ENCODE measurements at regions not wholly inside any gene's neighbourhood (a gene's known extent, or its start where the extent isn't known, plus 50 kb on each side); places are given as distances from the start of the nearest gene placed in this dataset.
"Not testable (repeated sequence)": the region's sequence is repeated elsewhere in the genome, so short reads cannot be mapped to it uniquely, and the experiment has no call there.

DNA sequence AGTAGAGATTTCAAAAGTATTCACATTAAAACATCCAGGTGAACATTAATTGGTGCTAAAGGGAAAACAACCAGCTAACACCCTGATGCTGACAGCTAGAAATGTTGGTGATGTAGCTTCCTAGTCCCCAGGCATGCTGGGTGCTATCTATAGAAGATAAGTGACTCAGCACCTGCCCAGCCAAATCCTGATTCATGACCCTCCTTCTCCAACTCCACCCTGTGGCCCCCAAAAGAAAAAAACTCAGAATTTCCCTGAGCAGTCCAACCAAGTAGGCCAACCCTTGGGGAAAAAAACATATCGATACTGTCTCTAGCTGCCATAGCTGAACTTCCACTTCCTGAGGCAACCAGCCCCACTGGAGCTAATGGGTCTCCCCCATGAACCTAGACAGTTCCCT lies 197.6 kb upstream of the KLF3 start:
- DNase-seq (ENCODE audit: low spot score) = no peak

DNA sequence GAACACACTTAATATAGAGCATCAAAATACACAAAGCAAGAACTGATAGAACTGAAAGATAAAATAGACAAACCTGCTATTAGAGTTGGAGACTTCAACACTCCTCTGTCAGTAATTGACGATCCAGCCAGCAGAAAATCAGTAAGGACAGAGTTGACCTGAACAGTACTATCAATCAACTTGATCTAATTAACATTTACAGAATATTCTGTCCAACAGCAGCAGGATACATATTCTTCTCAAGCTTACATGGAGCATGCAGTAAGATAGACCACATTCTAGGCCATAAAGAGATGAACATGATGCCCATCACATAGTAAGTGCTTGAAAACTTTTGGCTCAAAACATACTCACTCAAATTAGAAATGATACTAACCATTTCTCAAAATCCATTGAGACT lies 196.7 kb upstream of the KLF3 start:
- no peak for DNase-seq (ENCODE audit: low spot score)

DNA sequence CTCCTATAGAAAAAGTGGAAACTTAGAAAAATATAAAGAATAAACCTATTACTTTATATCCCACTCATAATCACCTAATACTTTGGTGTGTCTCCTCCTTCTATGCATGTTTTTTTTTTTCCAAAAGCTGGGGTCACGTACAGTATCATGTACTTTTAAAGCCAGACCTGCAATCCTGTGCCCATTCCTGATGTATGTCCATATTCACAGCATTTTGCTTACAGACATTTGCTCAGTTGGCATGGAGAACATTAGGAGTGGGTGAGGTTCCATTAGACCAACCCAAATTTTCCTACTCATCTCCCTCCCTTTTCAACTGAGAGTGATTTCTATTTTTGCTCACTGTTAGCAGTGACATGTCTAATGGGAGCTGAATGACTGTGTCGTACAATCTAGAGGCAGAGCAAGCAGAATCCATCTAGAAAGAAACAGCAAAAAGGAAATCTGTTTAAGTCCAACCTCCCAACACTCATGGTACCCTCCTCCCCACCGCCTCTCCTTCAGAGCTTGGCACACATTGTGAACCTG lies 195.6 kb upstream of the KLF3 start:
- no peak for DNase-seq (ENCODE audit: low spot score)

DNA sequence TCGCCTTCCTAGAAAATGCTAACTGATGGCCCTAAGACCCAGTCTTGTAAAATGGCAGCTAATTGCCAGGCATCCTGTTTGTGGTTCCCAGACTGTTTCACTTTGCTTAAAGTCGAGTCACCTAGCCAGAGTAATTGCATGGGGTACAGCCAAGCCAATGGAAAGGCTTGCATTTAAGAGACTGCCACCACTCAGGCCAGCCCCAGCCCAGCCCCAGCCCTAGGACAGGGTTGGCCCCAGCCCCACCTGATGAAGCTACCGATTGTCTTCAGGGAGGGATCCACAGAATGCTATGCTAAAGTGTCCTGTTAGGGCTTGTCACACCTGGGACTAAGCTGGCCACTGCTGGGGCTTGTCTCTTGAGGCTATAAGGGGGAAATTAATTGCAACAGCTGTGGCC lies 194.6 kb upstream of the KLF3 start:
- DNase-seq (ENCODE audit: low spot score) = no peak

DNA sequence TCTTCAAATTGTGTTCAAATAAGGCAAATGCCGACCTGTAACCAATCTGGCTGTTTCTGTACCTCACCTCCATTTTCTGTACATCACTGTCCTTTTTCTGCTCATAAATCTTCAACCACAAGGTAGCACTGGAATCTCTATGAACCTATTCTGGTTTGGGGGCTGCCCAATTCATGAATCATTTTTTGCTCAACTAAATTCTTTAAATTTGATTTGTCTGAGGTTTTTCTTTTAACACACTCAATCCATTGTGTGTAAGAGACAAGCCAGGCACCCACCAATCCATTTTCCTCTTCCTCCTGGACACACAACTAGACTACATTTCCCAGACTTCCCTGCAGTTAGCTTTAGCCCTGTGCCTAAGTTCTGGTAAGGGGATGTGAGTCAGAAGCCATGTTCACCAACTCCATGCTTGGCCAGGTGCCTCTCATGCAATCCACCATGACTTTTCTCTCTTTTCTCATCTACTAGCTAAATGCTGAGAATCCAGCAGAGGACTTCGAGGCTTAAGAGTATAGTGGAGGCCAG lies 193.2 kb upstream of the KLF3 start:
- no peak for DNase-seq (ENCODE audit: low spot score)

DNA sequence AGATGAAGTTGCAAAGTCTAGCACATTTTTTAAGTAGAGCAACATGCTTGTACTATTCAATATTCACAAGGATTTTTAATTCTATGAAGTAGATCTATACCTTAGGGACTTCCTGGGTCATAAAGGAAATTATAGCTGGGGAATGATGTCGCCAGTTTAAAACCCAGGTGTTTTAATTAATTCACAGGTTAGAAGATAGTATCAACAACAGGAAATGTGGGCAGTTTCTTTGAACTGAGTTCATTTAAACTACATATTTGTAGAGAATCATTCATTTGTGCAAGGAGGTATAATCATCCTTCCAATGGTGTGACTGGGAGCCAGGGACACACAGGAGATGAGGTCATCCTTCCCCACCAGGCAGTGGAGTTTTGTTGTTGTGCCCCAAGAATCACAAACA lies 181.3 kb upstream of the KLF3 start:
- DNase-seq (ENCODE audit: low spot score) = no peak

DNA sequence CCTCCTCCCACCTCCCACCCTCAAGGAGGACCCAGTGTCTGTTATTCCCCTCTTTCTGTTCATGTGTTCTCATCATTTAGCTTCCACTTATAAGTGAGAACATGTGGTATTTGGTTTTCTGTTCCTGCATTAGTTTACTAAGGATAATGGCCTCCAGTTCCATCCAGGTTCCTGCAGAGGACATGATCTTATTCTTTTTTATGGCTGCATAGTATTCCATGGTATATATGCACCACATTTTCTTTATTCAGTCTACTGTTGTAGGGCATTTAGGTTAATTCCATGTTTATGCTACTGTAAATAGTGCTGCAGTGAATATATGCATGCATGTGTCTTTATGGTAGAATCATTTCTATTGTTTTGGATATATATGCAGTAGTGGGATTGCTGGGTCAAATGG lies 180.4 kb upstream of the KLF3 start:
- not testable (repeated sequence) for DNase-seq (ENCODE audit: low spot score)

DNA sequence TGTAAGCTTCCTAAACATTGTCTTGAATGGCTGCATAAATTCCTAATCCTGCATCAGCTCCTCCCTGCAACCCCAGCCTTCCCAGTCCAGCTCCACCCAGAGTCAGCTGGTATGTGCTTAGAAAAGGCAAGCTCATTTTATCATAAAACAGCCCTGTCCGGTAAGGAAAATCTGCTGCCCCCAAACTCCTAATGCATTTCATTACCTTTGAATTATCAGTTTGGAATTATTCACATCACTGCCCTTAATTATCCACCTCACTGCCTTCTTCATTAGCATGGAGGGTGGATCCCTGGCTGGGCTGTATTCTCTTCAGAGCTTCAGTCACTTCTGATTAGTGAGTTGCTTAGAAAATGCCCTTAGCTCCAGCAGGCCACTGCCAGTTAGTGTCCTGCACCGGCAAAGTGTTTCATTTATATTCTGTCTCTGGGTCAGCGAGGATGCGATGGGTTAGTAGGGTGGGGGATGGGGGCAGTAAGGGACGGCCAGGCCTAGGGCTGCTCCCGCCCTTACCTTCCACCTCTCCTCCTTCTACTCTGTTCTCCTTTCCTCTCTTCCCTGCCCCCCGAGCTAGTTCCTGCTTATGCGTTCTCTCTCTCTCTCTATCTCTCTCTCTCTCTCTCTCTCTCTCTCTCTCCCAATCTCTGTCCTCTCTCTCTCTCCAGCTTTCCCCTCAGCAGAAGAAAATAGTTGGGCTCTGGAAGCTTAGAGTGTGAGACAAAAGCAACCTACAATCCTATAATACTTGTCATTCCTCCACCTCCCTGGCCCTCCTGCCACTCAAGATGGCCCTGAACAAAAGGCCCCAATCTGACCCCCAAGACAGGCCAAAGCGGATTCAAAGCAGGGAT lies 174.8 kb upstream of the KLF3 start:
- DNase-seq (ENCODE audit: low spot score) = no peak

DNA sequence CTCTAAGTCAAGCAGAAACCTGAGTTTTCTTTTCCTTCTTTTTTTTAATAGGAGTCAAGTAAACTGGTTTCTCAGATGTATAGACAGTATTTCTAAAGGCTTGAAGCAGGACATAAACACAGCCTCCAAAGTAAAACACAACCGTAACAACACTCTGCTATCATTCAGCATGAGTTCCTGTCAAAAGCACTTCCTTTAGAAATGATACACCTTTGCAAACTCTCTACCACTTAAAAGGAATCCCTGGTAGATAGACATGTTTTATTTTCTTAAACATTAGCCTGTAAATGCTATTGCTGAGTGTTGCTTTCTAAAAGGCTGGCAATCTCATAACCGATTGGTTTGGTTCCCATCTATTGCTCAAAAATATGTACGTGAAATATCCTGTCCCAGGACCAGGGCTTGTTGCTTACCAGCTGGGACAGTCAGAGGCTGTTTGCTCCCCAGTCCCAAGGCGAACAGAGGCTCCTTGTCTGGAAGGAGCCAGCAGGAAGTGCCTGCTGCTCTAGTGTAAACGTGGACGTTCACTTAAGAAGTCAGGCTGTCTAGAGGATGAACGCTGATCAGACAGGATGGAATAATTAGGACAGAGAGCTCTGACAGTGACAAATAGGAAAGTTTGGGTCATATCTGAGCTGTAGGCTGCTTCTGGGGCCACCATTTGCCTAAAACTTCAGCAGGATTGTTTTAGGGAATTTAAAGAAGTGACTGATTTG lies 173.9 kb upstream of the KLF3 start:
- DNase-seq (ENCODE audit: low spot score) = no peak

DNA sequence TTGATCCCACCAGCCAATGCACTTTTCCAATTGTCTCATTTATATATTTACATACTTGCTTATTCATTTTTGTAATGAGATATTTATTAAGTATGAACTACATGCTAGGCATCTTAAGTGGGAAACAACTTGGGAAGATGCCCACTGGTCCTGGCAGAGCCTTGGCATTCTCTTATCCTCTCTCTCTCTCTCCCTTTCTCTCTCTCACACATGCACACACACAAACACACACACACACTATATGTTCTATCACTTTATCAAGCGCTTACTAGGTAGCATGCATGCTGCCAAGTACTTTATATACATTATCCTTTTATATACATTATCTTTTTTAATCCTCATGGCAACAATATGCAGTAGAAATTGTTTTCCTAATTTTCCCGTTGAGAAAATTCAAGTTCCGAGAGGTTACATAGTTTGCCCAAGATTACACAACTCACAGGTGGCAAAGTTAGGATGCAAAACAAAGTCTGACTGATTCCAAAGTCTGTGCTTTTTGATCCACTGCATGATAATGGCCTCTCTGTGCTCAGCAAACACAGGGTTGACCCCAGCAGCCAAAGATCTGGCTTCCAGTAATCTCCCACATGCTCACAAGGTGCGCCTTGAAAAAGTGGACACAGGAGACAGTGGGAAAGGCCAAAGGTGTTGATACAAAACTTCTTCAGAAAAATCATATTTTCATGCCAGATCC lies 173.1 kb upstream of the KLF3 start:
- no peak for DNase-seq (ENCODE audit: low spot score)

DNA sequence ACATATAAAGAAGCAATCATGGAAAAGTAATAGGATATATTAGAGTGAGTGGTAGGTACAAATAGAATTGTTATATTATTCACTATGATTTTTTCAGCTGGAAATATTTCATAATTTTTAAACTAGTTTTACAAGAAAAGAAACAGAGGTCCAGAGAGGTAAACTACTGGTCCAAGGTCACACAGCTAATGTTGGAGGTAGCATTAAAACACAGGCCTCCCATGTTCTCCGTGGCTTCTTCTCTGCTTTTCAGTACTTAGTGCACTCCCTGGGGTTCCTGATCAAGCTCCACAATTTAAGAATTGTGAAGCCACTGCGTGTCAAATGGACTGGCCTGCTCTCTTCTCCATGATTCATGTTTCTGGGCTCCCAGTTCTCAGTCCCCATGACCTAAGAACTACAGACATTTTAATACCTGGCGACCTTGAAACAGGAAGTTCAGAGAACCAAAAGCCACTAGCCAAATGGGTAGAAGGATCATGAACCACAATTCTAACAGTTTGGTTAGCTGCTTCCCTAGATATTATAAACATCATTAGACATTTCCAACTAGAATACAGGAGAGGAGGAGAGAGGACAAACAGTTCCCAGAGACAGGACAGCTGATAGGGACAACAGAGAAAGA lies 172.0 kb upstream of the KLF3 start:
- no peak for DNase-seq (ENCODE audit: low spot score)

DNA sequence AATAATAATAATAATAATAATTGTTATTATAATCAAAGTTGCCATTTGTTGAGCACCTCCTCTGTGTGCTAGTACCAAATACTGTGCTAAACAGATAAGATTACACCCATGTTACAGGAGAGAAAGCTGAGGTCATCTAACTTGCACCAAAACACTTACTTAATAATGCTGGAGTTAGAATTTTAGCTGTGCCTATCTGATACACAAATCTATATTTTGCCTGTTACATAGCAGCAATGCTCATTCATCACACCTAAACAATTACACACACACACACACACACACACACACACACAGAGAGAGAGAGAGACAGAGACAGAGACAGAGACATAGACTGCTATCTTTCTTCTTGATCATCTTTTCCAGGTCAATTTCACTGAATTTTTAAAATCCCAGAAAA lies 170.9 kb upstream of the KLF3 start:
- no peak for DNase-seq (ENCODE audit: low spot score)

DNA sequence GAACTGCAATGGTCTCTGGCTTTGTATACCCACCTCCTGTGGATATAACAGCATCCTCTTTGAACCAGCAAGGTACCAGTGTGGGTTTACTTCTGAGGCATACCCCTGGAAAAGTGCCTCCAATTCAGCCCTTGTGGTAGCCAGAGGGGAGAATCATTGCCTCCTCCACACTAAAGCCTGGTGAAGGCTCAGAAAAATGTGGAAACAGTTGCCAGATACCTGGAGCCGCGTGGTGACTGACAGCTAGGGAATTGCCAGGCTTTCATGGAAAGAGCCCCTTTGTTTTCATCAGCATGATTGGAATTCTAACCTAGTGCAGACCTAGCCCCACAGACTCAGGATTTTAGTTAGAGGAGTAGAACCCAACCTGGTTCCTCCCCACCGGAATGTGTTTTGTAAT lies 168.6 kb upstream of the KLF3 start:
- DNase-seq (ENCODE audit: low spot score) = no peak

DNA sequence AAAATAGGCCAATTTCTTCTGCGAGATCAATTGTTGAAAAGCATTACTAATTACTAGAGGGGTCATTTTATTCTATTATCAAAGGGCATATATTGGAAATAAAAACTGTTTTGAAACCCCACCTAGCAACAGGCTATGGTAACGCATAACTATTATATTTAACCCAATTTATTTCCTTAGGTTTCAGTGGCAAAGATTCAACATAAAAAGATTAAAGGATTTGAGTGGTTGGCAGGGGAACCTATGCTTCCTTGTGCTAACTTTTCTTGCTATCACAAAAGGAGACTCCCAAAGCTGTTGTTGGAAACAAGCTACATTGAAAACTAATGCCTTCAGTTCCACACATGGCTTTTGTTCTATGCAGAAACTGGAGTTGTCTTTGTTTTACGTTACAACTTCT lies 166.9 kb upstream of the KLF3 start:
- DNase-seq (ENCODE audit: low spot score) = no peak

DNA sequence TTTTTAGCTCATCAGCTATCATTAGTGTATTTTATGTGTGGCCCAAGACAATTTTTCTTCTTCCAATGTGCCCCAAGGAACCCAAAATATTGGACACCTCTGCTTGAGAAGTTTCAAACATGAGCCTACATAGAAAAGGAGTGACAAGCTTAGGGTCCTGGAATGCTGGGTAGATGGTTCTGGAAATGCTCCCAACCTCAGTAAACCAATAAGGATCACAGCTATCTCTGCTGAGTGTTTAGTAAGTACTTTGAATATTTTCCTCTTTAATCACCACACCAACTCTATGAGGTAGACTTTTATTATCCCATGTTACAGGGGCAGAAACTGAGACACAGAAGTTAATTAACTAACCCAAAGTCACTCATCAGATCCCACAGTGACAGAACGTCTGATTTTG lies 164.9 kb upstream of the KLF3 start:
- no peak for DNase-seq (ENCODE audit: low spot score)

DNA sequence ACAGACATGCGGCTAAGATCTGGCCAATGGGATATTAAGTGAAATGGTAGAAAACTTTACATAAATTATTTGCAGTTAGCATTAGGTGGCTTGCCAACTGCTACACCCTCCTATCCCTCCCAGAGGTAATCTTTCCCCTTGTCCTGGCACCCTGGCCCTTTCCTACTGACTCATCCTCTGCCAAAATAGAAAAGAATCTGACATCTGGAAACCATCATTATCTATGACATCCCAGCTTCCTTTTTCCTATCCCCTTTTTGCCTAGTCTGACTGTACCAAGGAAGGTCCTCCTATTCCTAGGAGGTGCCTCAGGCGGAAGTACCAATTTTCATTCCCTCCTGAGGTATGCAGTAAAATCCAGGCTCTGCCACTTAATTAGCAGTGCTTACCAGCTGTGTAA lies 163.6 kb upstream of the KLF3 start:
- no peak for DNase-seq (ENCODE audit: low spot score)

DNA sequence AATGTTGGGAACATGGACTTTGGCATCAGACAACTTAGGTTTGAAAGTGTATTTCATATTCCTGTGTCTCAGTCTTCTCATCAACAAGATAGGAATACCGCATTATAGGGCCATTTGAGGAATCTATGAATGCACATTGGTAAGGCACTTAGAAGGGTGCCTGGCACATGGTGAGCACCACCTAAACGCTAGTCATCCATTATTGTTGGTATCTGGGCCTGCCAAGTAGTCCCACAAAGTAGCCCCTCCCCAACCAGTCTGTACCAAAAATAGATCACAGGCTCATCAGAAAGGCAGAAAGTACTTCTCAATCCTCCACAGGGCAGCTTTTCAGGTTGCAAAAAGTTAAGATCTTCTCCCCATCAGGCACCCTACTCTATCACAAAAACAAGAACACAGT lies 162.3 kb upstream of the KLF3 start:
- DNase-seq (ENCODE audit: low spot score) = no peak

DNA sequence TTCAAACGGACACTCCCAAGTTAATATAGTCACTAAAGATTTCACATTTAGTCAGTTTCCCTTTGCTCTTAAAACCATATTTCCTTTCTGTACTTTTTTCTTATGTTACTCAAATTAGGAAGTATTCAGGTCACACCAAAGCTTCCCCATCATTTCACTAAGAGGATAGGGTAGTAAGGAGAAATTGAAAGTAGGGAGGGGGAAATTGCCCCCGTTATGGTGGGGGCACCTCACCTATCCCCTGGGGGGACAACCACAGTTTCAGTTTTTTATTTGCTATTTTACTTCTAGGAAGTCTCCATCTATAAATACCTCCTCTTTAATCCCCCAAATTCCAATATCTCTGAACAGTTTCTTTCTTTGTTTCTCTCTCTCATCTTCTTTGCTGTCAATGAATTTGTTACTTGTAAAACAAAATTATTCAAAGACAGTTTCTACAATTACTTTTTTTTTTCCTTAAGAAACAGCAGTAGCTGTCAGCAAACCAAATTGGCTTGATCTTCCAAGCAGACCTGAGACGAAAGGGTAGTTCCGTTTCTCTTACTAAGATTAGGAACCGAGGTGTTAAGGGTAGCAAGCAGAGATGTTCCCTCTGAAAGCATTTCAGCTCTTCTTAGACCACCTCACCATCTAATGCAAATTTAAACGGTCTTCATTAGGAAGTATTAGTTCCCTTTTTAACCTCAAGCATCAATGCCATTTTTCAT lies 160.2 kb upstream of the KLF3 start:
- DNase-seq (ENCODE audit: low spot score) = no peak

DNA sequence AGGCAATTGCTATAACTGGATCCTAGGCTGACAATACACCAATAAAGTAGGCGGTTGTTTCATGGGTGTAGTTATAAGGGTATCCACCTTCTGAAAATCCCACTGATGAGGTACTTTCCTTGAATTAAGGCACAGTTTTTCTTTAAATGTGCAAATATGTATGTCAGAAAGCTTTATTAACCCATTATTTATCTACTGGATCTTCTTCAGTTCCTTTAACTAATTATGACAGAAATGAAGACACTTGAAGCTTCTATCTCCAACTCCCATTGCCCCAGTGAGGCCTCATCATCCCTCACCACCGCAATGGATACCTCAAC lies 159.6 kb upstream of the KLF3 start:
- no peak for DNase-seq (ENCODE audit: low spot score)

DNA sequence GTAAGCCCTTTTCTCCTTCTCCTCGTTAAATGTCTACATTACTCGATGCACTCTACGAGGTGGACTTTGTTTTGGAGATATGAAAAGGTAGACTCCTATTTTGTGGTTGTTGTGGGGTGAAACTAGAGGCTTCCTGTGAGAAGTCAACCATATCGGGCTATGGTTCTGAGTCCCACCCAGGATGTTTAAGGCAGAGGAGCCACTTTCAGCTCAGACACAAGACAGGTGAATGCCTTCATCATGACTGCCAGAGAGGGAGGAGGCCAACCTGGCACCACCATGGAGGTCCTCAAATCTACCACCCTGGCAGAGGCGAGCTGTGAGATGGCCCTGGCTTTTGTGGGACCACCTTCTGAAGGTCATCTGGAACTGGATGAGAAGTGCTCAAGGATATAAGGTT lies 154.4 kb upstream of the KLF3 start:
- no peak for DNase-seq (ENCODE audit: low spot score)

DNA sequence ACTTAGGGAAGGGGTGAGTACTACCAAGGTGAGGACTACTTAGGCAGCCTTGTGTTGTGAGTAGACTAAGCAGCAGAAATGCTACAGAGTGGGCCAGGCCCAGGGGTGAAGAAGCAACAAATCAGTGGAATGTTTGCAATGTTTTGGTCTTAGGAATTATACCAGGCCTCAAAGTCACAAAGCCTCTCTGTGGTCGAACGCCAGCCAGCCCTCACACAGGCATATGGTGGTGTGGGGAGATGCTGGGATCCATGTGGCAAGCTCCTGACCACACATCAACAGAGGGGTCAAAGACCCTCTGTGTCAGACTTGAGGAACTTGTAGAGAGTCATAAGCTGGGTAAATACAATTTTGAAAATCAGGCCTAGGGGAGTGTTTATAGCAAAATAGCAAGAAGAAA lies 153.8 kb upstream of the KLF3 start:
- DNase-seq (ENCODE audit: low spot score) = no peak

DNA sequence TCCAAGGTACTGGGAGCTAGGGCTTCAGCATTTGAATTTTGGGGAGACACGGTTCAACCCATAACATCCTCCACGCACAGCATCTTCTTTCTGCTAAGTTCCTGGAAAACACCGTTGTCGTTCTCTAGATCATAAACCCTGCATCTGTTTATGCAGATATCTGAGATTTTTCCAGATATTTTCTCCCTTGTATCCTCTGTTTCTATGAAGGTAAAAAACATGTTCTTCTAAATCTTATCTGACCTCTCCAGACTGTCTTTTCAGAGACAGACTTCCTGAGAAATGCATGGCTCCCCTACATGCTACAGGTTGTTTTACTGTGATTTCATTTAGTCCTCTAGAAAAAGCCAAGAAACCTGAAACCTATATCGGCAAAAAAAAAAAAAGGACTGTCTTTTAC lies 152.3 kb upstream of the KLF3 start:
- no peak for DNase-seq (ENCODE audit: low spot score)

All from mucosa of gallbladder (tissue), 1 donor.